T-helper 17 cell (primary cell): ENCODE measurements at regions not wholly inside any gene's neighbourhood (a gene's known extent, or its start where the extent isn't known, plus 50 kb on each side); places are given as distances from the start of the nearest gene placed in this dataset.
"Not testable (repeated sequence)": the region's sequence is repeated elsewhere in the genome, so short reads cannot be mapped to it uniquely, and the experiment has no call there.

ENCODE experiments used
- ATAC-seq: fragments of 150-1000 bp; cut with Tn5 transposase; 2 replicates; pipeline ENCODE4 v1.10.0; 2021; ENCODE audit warnings: mild to moderate bottlenecking, moderate library complexity
- DNase-seq, 3 donors: peaks; one replicate each; pipeline versions ENCODE4 v3.0.0 to v3.0.0-alpha.2; 2020 to 2021
- H3K9me3 ChIP-seq: one replicate; pipeline ENCODE4 v1.7.0; 2013; ENCODE audit warnings: low read length, mild to moderate bottlenecking; ENCODE audit not compliant: control insufficient read depth, poor library complexity, severe bottlenecking
- H3K27ac Mint-ChIP-seq: one replicate; pipeline ENCODE4 v1.8.0; 2022; ENCODE audit warnings: mild to moderate bottlenecking, moderate library complexity, mixed read lengths
- H3K27me3 Mint-ChIP-seq: one replicate; pipeline ENCODE4 v1.8.0; 2022; ENCODE audit warnings: mixed read lengths
- H3K36me3 Mint-ChIP-seq: one replicate; pipeline ENCODE4 v1.8.0; 2022; ENCODE audit warnings: low read depth, mixed read lengths
- H3K4me1 Mint-ChIP-seq: one replicate; pipeline ENCODE4 v1.8.0; 2022; ENCODE audit warnings: mild to moderate bottlenecking, mixed read lengths
- H3K4me3 Mint-ChIP-seq: one replicate; pipeline ENCODE4 v1.8.0; 2022; ENCODE audit warnings: mild to moderate bottlenecking, moderate library complexity, mixed read lengths

GRCh38 chr2:12555012-12555645, 161.6 kb upstream of the TRIB2 start:
- Mint-ChIP-seq H3K27me3 (no peaks in the 10 kb centered on the region), H3K36me3 (peaks cover 2% of the 10 kb centered on the region), H3K4me3 (peak overlapping the region; percentile 65), H3K4me1 (peaks cover 29% of the 10 kb centered on the region), H3K27ac (peak overlapping the region; percentile 92)
- peak; percentile 63 for ATAC-seq
- H3K9me3 ChIP-seq: no peaks in the 10 kb centered on the region
- DNase-seq: no peak

- H3K36me3 Mint-ChIP-seq: no peaks in the 10 kb centered on the region
- peak; percentile 53 for ATAC-seq
- peak overlapping the region; percentile 67 for H3K4me3 Mint-ChIP-seq
- peak overlapping the region; percentile 65 for H3K27ac Mint-ChIP-seq
- H3K9me3 ChIP-seq: no peaks in the 10 kb centered on the region
- no peak for DNase-seq
- H3K27me3 Mint-ChIP-seq: no peaks in the 10 kb centered on the region
- H3K4me1 Mint-ChIP-seq: peaks cover 34% of the 10 kb centered on the region
Measured at GRCh38 chr2:12556762-12557161, 160.0 kb upstream of the TRIB2 start.

GRCh38 chr2:12557688-12558087, 159.0 kb upstream of the TRIB2 start:
- H3K4me3 Mint-ChIP-seq: no peak overlapping the region
- no peak overlapping the region for H3K27ac Mint-ChIP-seq
- H3K4me1 Mint-ChIP-seq: peaks cover 34% of the 10 kb centered on the region
- no peaks in the 10 kb centered on the region for H3K27me3 Mint-ChIP-seq
- ATAC-seq: no peak
- DNase-seq: no peak
- no peaks in the 10 kb centered on the region for H3K36me3 Mint-ChIP-seq
- H3K9me3 ChIP-seq: no peaks in the 10 kb centered on the region

DNA sequence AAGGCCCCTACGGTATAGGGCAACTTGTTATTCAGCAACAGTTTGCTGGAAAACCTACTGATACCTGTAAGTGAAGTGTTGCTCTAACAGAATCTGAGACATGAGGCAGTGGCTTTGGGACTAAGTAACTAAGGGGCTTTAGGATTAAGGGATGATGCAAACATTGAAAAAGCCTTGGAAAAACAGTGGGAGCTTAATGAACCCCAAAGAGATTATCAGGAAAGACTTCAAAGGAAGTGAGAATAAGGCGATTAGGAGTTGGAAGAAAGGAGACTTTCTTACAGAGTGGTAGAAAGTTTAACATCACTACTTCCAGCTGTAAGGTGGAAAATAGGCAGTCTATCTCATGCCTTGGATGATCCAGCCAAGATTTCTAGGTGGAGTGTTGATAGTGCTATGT, 158.2 kb upstream of the TRIB2 start:
- Mint-ChIP-seq H3K4me1 (peaks cover 34% of the 10 kb centered on the region), H3K27me3 (no peaks in the 10 kb centered on the region)

DNA sequence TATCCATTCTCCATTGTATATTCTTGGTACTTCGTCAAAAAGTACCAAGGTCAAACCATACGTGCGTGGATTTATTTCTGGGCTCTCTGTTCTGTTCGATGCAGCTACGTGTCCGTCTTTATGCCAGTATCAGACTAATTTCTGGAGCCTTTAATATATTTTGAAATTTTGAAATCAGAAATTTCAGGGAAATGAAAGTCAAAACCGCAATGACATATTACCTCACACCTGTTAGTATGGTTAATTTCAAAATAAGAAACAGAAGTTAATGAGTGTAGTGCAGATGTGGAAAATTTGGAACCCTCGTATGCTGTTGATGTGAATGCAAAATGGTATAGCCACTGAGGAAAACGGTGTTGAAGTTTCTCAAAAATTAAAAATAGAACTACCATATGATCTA, 156.1 kb upstream of the TRIB2 start:
- peaks cover 31% of the 10 kb centered on the region for H3K4me1 Mint-ChIP-seq
- H3K36me3 Mint-ChIP-seq: peaks cover 2% of the 10 kb centered on the region
- no peak overlapping the region for H3K4me3 Mint-ChIP-seq
- no peak overlapping the region for H3K27ac Mint-ChIP-seq
- no peak for DNase-seq
- H3K9me3 ChIP-seq: no peaks in the 10 kb centered on the region
- H3K27me3 Mint-ChIP-seq: no peaks in the 10 kb centered on the region
- ATAC-seq: no peak

More for the DNA sequence above, 158.2 kb upstream of the TRIB2 start:
- peak overlapping the region; percentile 32 for H3K27ac Mint-ChIP-seq
- no peak for ATAC-seq
- no peaks in the 10 kb centered on the region for H3K9me3 ChIP-seq
- H3K36me3 Mint-ChIP-seq: no peaks in the 10 kb centered on the region
- no peak for DNase-seq
- H3K4me3 Mint-ChIP-seq: no peak overlapping the region

- Mint-ChIP-seq H3K27ac (no peak overlapping the region), H3K4me1 (peaks cover 22% of the 10 kb centered on the region), H3K27me3 (no peaks in the 10 kb centered on the region), H3K4me3 (no peak overlapping the region), H3K36me3 (peaks cover 4% of the 10 kb centered on the region)
- DNase-seq (no peak), ATAC-seq (no peak)
- no peaks in the 10 kb centered on the region for H3K9me3 ChIP-seq
Measured at GRCh38 chr2:12567411-12567810, 149.3 kb upstream of the TRIB2 start.

GRCh38 chr2:12569510-12569909, 147.2 kb upstream of the TRIB2 start:
- H3K9me3 ChIP-seq, DNase-seq, H3K27me3 Mint-ChIP-seq, H3K4me3 Mint-ChIP-seq, ATAC-seq, H3K36me3 Mint-ChIP-seq, H3K27ac Mint-ChIP-seq: not testable (repeated sequence)
- peaks cover 26% of the 10 kb centered on the region for H3K4me1 Mint-ChIP-seq

DNA sequence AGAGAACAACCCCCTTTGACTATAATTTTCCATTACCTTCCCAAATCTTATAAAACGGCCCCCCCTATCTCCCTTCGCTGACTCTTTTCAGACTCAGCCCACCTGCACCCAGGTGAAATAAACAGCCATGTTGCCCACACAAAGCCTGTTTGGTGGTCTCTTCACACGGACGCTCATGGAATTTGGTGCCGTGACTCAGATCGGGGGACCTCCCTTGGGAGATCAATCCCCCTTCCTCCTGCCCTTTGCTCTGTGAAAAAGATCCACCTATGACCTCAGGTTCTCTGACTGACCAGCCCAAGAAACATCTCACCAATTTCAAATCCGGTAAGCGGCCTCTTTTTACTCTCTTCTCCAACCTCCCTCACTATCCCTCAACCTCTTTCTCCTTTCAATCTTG, 146.8 kb upstream of the TRIB2 start:
- not testable (repeated sequence) for H3K27ac Mint-ChIP-seq, H3K4me3 Mint-ChIP-seq, H3K27me3 Mint-ChIP-seq, ATAC-seq, H3K36me3 Mint-ChIP-seq, DNase-seq, H3K9me3 ChIP-seq
- H3K4me1 Mint-ChIP-seq: peaks cover 24% of the 10 kb centered on the region

DNA sequence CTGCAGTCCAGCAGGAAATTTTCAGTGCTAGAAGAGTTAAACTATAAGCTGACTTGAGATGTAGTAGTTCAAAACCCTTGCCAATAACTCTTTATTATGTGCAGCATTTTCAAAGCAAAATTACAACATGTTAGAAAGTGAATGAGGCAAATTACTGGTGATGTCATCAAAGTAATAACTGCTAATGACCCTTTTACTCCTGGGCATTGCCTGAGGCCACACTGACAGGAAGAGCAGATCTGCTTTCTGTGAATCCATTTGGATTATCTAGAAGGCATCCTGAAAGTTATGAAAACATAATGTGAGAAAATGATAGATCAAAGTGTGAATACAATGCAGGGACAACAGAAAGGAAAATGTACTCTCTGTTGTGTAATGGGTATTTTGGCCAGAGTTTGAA, 139.6 kb upstream of the TRIB2 start:
- H3K27ac Mint-ChIP-seq: no peak overlapping the region
- no peaks in the 10 kb centered on the region for H3K9me3 ChIP-seq
- peaks cover 3% of the 10 kb centered on the region for H3K36me3 Mint-ChIP-seq
- no peak overlapping the region for H3K4me3 Mint-ChIP-seq
- peaks cover 10% of the 10 kb centered on the region for H3K4me1 Mint-ChIP-seq
- ATAC-seq (no peak), DNase-seq (no peak)
- no peaks in the 10 kb centered on the region for H3K27me3 Mint-ChIP-seq

GRCh38 chr2:12577567-12578253, 139.0 kb upstream of the TRIB2 start:
- peaks cover 10% of the 10 kb centered on the region for H3K4me1 Mint-ChIP-seq
- no peak for ATAC-seq
- no peaks in the 10 kb centered on the region for H3K9me3 ChIP-seq
- no peak for DNase-seq
- no peak overlapping the region for H3K27ac Mint-ChIP-seq
- peaks cover 3% of the 10 kb centered on the region for H3K36me3 Mint-ChIP-seq
- no peaks in the 10 kb centered on the region for H3K27me3 Mint-ChIP-seq
- H3K4me3 Mint-ChIP-seq: no peak overlapping the region

DNA sequence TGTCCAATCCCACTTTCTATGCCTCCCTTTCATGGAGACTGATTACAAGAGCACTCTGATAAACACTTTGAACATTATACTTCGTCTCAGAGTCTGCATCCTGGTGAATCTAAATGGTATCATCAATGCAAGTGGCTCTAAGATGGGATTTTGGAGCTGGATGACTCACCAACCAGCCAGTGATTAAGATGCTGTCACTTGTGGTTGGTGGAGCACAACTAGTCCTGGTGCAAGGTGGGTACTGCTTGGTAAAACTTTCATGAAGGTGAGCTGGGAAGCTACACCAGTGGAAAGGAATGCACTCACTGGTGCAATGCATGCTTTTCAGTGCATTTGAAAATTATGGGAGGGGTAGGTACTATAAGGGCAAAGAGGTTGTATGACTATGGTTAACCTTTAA, 137.7 kb upstream of the TRIB2 start:
- no peak overlapping the region for H3K27ac Mint-ChIP-seq
- no peaks in the 10 kb centered on the region for H3K9me3 ChIP-seq
- H3K27me3 Mint-ChIP-seq: no peaks in the 10 kb centered on the region
- DNase-seq: no peak
- no peak for ATAC-seq
- no peak overlapping the region for H3K4me3 Mint-ChIP-seq
- peaks cover 5% of the 10 kb centered on the region for H3K4me1 Mint-ChIP-seq
- no peaks in the 10 kb centered on the region for H3K36me3 Mint-ChIP-seq

- Mint-ChIP-seq H3K27me3 (no peaks in the 10 kb centered on the region), H3K36me3 (no peaks in the 10 kb centered on the region), H3K4me1 (peaks cover 17% of the 10 kb centered on the region), H3K27ac (peak overlapping the region; percentile 44), H3K4me3 (no peak overlapping the region)
- ATAC-seq (no peak), DNase-seq (no peak)
- H3K9me3 ChIP-seq: no peaks in the 10 kb centered on the region
Measured at GRCh38 chr2:12584338-12584737, 132.4 kb upstream of the TRIB2 start.

DNA sequence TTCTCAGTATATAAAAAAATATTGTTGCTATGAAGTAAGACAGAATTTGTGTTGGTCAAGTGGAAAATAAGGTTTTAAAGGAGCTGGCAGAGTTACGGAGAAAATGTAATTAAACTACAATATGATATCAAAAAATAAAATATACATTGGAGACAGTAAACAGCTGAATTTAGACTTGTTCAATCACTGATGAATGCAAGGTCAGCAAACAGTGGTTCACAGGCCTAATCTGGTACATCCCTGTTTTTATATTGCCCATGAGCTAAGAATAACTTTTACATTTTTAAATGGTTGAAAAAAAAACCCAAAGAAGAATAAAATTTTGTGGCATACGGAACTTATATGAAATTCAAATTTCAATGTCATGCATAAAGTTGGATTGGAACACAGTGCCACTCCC, 131.0 kb upstream of the TRIB2 start:
- Mint-ChIP-seq H3K27ac (no peak overlapping the region), H3K4me1 (peaks cover 17% of the 10 kb centered on the region), H3K4me3 (no peak overlapping the region), H3K36me3 (no peaks in the 10 kb centered on the region), H3K27me3 (no peaks in the 10 kb centered on the region)
- H3K9me3 ChIP-seq: no peaks in the 10 kb centered on the region
- DNase-seq: no peak
- ATAC-seq: no peak

DNA sequence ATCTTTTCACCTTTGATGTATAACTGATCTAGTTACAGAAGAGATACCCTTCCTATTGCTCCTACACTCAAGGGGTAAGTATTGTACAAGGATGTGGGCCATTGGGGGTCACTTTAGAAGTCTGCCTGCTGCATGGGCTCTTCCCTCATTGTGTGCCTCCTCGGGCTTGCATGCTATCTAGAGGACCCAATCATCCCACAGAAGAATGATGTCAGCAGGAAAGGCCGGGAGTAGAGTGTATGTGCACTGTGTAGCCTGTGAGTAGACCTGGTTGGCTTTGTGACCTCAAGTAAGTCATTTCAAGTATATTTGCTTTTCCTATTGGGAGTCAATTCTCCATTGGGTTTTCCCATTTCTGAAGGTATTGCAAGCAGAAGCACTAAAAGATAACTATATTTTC, 129.5 kb upstream of the TRIB2 start:
- no peaks in the 10 kb centered on the region for H3K9me3 ChIP-seq
- no peak for ATAC-seq
- Mint-ChIP-seq H3K4me1 (peaks cover 17% of the 10 kb centered on the region), H3K27me3 (no peaks in the 10 kb centered on the region), H3K36me3 (no peaks in the 10 kb centered on the region), H3K27ac (no peak overlapping the region), H3K4me3 (no peak overlapping the region)
- DNase-seq: no peak
